Activated B cell treated with CpG ODN at 0.5 μM for 24 hours (primary cell): ENCODE measurements at regions not wholly inside any gene's neighbourhood (a gene's known extent, or its start where the extent isn't known, plus 50 kb on each side); places are given as distances from the start of the nearest gene placed in this dataset.

Experiments
- ATAC-seq: fragments of 200-7000 bp; cut with Tn5 transposase; one replicate; pipeline ENCODE4 v1.10.0; 2021; ENCODE audit warnings: low read depth, mild to moderate bottlenecking, moderate library complexity
- CTCF ChIA-PET: fragments of 350-600 bp; sonication (Branson Sonifier 250); formaldehyde crosslinking; loops from one replicate; lab custom pipeline; 2021; ENCODE audit warnings: antibody characterized with exemption; lab: Charles Lee
- POLR2A ChIA-PET: fragments of 350-600 bp; sonication (Branson Sonifier 250); formaldehyde crosslinking; loops from one replicate; lab custom pipeline; 2021; ENCODE audit warnings: antibody characterized with exemption; lab: Charles Lee
- DNase-seq: peaks from one replicate; pipeline ENCODE4 v3.0.0; 2022
- H3K27ac Mint-ChIP-seq: one replicate; pipeline ENCODE4 v1.8.0; 2020; ENCODE audit warnings: mixed read lengths
- H3K27me3 Mint-ChIP-seq: one replicate; pipeline ENCODE4 v1.8.0; 2021; ENCODE audit warnings: mixed read lengths
- H3K36me3 Mint-ChIP-seq: one replicate; pipeline ENCODE4 v1.8.0; 2021; ENCODE audit warnings: low read depth, mixed read lengths
- H3K4me1 Mint-ChIP-seq: one replicate; pipeline ENCODE4 v1.8.0; 2021; ENCODE audit warnings: mixed read lengths
- H3K4me3 Mint-ChIP-seq: one replicate; pipeline ENCODE4 v1.8.0; 2020; ENCODE audit warnings: mild to moderate bottlenecking, mixed read lengths
- H3K9me3 Mint-ChIP-seq: one replicate; pipeline ENCODE4 v1.8.0; 2020; ENCODE audit warnings: mixed read lengths
- CTCF ChIP-seq: fragments of 200-600 bp; IDR thresholded peaks from one replicate; pipeline ENCODE4 v1.8.0; 2022; ENCODE audit warnings: antibody characterized with exemption, mild to moderate bottlenecking
- intact Hi-C: fragments of 100-400 bp; cut with micrococcal nuclease; formaldehyde crosslinking; loops from one replicate; pipeline ENCODE4 v1.15.1; 2024

DNA sequence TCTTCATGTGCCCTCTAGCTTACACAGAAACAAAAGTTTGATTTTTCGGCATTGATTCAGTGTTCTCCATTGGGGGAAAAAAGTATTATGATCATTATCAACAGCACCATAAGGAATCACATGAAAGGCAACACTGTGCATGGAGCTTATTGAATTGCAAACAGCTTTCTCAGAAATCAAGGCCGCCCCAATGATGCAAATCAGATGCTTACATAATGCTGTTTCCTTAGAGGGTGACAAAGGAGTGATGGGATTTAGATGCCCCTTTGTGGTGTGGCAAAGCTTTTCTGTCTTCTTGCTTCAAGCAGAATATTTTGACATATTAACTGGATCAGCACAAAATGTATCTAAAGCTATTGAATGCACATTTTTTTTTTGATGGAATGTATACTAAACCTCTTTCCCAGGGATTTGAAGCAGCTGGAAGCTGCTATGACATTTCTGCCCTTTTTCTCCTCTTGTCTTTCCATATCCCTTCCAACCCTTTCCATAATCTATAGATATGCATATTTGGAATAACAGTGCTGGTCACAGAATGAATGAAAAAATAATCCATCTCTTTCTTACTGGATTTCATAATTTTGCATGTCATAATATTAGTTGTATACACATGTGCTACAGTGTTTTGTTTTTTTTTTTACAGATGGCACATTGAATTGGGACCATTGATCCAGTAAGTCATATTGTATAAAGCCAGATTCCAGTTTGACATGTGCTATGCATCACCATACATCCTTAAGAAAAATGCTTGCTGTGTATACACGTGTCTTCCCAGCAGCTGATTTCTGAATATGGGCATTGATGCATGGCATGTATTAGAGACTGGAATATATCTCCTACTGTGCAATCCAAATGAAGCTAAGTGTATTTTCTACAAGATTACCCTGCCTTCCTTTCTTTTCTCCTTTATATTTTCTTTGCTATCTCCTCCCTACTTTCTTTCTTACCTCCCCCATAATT, 259.7 kb upstream of the DCN start:
- Mint-ChIP-seq H3K27me3 (peaks cover 3% of the 10 kb centered on the region), H3K4me3 (no peak overlapping the region), H3K9me3 (no peaks in the 10 kb centered on the region), H3K36me3 (no peaks in the 10 kb centered on the region), H3K27ac (no peak overlapping the region), H3K4me1 (peaks cover 12% of the 10 kb centered on the region)
- ATAC-seq (no peak), DNase-seq (no peak)
- intact Hi-C loops, result no loop called here
- ChIA-PET POLR2A (no interaction called here), CTCF (no interaction called here)
- no peak for TF ChIP-seq CTCF

GRCh38 chr12:91441246-91441645, 258.6 kb upstream of the DCN start:
- intact Hi-C loops, result no loop called here
- H3K4me1 Mint-ChIP-seq, result peaks cover 12% of the 10 kb centered on the region
- no peaks in the 10 kb centered on the region for H3K9me3 Mint-ChIP-seq
- no peak overlapping the region for H3K27ac Mint-ChIP-seq
- ATAC-seq (no peak), DNase-seq (no peak)
- peaks cover 3% of the 10 kb centered on the region for H3K27me3 Mint-ChIP-seq
- no peaks in the 10 kb centered on the region for H3K36me3 Mint-ChIP-seq
- ChIA-PET CTCF (no interaction called here), POLR2A (no interaction called here)
- TF ChIP-seq CTCF, result no peak
- H3K4me3 Mint-ChIP-seq, result no peak overlapping the region

DNA sequence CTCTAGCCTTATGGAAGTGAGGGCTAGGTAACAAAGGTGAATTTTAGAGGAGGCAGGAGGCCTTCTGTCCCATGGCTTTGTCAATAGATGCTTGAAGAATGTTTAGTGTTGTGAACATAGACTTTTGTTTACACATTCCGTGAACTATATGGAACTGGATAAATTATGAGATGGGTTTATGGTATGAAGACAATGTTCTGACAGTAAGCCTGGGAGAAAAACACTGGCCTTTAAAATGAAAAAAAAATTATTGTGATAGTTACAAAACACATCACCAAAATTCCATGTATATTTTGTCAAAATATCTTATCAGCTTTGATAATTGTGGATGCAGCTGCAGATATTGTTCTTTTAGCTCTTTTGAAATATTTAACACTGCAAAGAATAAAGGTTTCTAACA, 251.5 kb upstream of the DCN start:
- H3K27ac Mint-ChIP-seq, result no peak overlapping the region
- no peak for ATAC-seq
- peaks cover 12% of the 10 kb centered on the region for H3K4me1 Mint-ChIP-seq
- no peaks in the 10 kb centered on the region for H3K36me3 Mint-ChIP-seq
- H3K9me3 Mint-ChIP-seq, result no peaks in the 10 kb centered on the region
- no peak for DNase-seq
- H3K27me3 Mint-ChIP-seq, result peaks cover 11% of the 10 kb centered on the region
- POLR2A ChIA-PET, result interaction anchor here (0.6 kb wide), 1 partner anchor 1057 kb away, joined by 4 read pairs; no protein-coding TSS in a partner anchor
- intact Hi-C loops, result no loop called here
- CTCF ChIA-PET, result no interaction called here
- no peak overlapping the region for H3K4me3 Mint-ChIP-seq
- TF ChIP-seq CTCF, result no peak

DNA sequence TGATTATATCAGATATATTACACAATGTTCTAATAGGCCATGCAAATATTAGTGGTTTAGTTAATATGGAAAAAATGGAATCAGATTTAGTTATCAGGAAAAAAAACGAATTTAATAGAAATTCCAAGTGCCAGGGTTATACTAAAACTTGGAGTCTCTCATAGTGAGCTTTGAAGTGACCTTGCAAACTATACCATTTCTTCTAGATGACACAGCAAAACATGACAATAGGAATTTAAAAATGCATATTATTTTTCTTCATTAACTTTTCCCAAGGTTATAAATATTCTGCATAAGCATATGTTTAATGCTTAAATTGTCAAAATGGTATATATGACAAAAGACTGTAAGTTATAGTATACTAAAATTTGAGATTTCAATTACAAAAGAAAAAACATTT, 250.1 kb upstream of the DCN start:
- no peak for TF ChIP-seq CTCF
- intact Hi-C loops, result no loop called here
- peaks cover 11% of the 10 kb centered on the region for H3K27me3 Mint-ChIP-seq
- no peaks in the 10 kb centered on the region for H3K36me3 Mint-ChIP-seq
- CTCF ChIA-PET, result no interaction called here
- H3K9me3 Mint-ChIP-seq, result no peaks in the 10 kb centered on the region
- H3K27ac Mint-ChIP-seq, result no peak overlapping the region
- peaks cover 1% of the 10 kb centered on the region for H3K4me1 Mint-ChIP-seq
- no peak overlapping the region for H3K4me3 Mint-ChIP-seq
- no peak for ATAC-seq
- POLR2A ChIA-PET, result no interaction called here
- DNase-seq, result no peak

DNA sequence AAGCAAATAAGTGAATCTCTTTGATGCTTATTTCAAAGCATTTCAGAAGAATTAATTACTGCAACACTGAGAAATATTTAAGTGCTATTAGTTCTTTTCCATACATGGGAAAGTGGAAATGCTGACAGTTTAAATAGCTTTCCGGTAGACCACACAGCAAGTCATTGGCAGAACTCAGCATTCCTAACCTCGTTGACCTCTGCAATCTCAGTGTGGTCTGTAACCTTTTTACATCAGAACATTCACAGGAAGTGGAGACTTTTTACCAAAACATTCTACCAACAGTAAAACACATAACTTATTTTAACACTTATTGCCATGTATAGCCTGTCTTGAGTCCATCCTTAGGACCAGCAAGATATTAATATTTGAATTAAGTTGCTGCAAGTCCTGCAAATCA, 249.5 kb upstream of the DCN start:
- intact Hi-C loops, result no loop called here
- CTCF ChIA-PET, result no interaction called here
- no peak for TF ChIP-seq CTCF
- Mint-ChIP-seq H3K27me3 (peaks cover 17% of the 10 kb centered on the region), H3K4me1 (no peaks in the 10 kb centered on the region), H3K9me3 (no peaks in the 10 kb centered on the region), H3K36me3 (no peaks in the 10 kb centered on the region), H3K27ac (no peak overlapping the region), H3K4me3 (no peak overlapping the region)
- POLR2A ChIA-PET, result no interaction called here
- DNase-seq, result no peak
- ATAC-seq, result no peak
